Activated naive CD4-positive, alpha-beta T cell treated with Interleukin-2 at 50 U/mL for 16 hours (primary cell): ENCODE measurements at regions not wholly inside any gene's neighbourhood (a gene's known extent, or its start where the extent isn't known, plus 50 kb on each side); places are given as distances from the start of the nearest gene placed in this dataset.
"Not testable (repeated sequence)": the region's sequence is repeated elsewhere in the genome, so short reads cannot be mapped to it uniquely, and the experiment has no call there.

ENCODE experiments used
- DNase-seq: peaks from one replicate; pipeline ENCODE4 v3.0.0-alpha.2; 2020

- no peak for DNase-seq
Observed at GRCh38 chr1:166395729-166396128, 228.9 kb upstream of the FAM78B start.

GRCh38 chr1:166409253-166410082, 242.7 kb upstream of the FAM78B start:
- DNase-seq, result not testable (repeated sequence)

GRCh38 chr1:166410083-166410385, 243.2 kb upstream of the FAM78B start:
- DNase-seq, result no peak

DNA sequence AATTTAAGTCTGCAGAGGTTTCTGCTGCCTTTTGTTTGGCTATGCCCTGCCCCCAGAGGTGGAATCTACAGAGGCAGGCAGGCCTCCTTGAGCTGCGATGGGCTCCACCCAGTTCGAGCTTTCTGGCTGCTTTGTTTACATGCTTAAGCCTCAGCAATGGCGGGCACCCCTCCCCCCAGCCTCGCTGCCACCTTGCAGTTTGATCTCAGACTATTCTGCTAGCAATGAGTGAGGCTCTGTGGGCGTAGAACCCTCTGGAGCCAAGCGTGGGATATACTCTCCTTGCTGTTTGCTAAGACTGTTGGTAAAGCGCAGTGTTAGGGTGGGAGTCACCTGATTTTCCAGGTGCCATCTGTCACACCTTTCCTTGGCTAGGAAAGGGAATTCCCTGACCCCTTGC, 250.0 kb upstream of the FAM78B start:
- DNase-seq, result not testable (repeated sequence)

- DNase-seq, result no peak
Observed at GRCh38 chr1:166418344-166418933, 251.6 kb upstream of the FAM78B start.

DNA sequence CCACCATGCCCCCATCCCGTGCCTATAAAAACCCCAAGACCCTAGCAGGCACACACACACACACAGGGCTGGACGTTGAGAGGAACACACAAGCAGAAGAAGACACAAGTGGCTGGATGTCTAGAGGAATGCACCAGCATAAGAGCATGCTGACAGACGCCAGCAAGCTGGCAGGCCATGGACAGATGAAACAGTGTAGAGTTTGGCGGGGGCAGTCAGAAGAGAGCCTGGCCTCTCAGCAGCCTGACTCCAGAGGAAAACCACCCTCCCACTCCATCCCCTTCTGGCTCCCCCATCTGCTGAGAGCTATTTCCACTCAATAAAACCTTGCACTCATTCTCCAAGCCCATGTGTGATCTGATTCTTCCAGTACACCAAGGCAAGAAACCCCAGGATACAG, 255.8 kb upstream of the FAM78B start:
- DNase-seq, result not testable (repeated sequence)

- no peak for DNase-seq
Observed at GRCh38 chr1:166432655-166433054, 265.9 kb upstream of the FAM78B start.

DNA sequence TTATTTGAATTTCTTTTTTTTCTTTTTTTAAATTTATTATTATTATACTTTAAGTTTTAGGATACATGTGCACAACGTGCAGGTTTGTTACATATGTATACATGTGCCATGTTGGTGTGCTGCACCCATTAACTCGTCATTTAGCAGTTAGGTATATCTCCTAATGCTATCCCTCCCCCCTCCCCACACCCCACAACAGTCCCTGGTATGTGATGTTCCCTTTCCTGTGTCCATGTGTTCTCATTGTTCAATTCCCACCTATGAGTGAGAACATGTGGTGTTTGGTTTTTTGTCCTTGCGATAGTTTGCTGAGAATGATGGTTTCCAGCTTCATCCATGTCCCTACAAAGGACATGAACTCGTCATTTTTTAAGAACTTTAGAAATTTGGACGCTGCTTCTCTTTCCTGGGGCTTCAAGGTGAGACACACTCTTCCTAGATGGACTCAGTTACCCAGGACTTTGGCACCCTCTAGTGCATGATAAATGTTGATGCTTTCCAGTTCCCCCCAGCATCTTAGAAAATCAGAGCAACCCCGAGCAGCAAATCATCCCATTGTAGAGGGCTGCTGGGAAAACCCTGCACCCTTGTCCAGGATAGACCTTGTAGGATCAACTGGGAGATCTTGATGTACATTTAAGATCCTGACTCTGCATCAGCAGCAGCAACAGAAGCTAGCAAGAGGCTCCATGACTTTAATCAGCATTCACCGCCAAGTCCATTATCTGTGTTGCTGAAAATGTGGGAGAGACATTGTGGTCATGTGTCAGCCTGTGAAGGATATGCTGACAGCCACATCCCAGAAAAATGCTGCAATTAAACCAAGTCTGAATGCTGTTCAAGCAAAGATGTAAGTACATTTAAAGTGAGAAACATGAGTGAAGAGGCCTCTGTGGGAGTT, 266.9 kb upstream of the FAM78B start:
- DNase-seq, result not testable (repeated sequence)

GRCh38 chr1:166457700-166458099, 290.9 kb upstream of the FAM78B start:
- DNase-seq, result no peak

DNA sequence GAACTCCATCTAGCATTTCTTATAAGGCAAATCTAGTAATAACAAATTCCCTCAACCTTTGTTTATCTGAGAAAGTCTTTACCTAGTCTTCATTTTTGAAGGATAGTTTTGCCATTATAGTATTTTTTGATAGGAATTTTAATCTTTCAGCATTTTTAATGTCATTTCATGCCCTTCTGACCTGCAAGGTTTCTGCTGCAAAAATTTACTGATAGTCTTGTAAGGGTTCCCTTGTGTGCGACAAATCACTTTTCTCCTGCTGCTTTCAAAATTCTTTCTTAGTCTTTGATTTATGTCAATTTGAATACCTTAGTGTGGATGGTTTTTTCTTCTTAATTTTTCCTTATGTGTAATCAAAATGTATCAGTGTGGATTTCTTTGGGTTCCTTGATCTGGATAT, 297.5 kb upstream of the FAM78B start:
- DNase-seq, result no peak

GRCh38 chr1:166470014-166470413, 303.2 kb upstream of the FAM78B start:
- no peak for DNase-seq

GRCh38 chr1:166470441-166470840, 303.6 kb upstream of the FAM78B start:
- no peak for DNase-seq

DNA sequence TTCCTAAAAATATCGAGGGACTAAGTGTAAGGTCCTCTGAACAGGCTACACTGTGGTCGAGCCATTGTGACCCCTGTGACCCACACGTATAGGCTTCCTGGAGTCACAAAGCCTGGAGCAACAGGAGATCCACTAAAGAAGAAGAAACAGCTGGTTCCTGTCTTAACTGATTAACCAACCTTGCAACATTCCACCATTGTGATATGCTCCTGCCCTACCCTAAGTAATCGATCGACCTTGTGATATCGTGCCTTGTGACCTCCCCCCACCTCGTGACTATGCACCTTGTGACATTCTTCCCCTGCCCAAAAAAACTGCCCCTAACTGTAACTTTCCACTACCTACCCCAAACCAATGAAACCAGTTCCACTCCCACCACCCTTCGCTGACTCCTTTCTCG, 304.6 kb upstream of the FAM78B start:
- DNase-seq, result no peak

GRCh38 chr1:166479052-166479631, 312.3 kb upstream of the FAM78B start:
- peak; percentile 59 for DNase-seq

GRCh38 chr1:166484471-166484870, 317.7 kb upstream of the FAM78B start:
- no peak for DNase-seq

- DNase-seq, result no peak
Observed at GRCh38 chr1:166484871-166485270, 318.1 kb upstream of the FAM78B start.

- DNase-seq, result no peak
Observed at GRCh38 chr1:166485620-166486019, 318.8 kb upstream of the FAM78B start.

- no peak for DNase-seq
Observed at GRCh38 chr1:166488327-166488726, 321.5 kb upstream of the FAM78B start.

GRCh38 chr1:166489356-166489669, 322.5 kb upstream of the FAM78B start:
- DNase-seq, result no peak

- DNase-seq, result peak; percentile 39
Observed at GRCh38 chr1:166489670-166490436, 323.1 kb upstream of the FAM78B start.

GRCh38 chr1:166490437-166490991, 323.7 kb upstream of the FAM78B start:
- DNase-seq, result no peak

DNA sequence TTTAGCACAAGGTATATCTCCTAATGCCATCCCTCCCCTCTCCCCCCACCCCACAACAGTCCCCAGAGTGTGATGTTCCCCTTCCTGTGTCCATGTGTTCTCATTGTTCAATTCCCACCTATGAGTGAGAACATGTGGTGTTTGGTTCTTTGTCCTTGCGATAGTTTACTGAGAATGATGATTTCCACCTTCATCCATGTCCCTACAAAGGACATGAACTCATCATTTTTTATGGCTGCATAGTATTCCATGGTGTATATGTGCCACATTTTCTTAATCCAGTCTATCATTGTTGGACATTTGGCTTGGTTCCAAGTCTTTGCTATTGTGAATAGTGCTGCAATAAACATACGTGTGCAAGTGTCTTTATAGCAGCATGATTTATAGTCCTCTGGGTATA, 327.0 kb upstream of the FAM78B start:
- DNase-seq, result not testable (repeated sequence)
